NCI-H2029 (cell line): ENCODE measurements at regions not wholly inside any gene's neighbourhood (a gene's known extent, or its start where the extent isn't known, plus 50 kb on each side); places are given as distances from the start of the nearest gene placed in this dataset.

Source experiments
- DNase-seq: peaks from one replicate; lab custom pipeline; 2025; lab: John Stamatoyannopoulos, UW

- no peak for DNase-seq
Observed at GRCh38 chr6:126747728-126748540, 370.5 kb upstream of the RSPO3 start.

DNA sequence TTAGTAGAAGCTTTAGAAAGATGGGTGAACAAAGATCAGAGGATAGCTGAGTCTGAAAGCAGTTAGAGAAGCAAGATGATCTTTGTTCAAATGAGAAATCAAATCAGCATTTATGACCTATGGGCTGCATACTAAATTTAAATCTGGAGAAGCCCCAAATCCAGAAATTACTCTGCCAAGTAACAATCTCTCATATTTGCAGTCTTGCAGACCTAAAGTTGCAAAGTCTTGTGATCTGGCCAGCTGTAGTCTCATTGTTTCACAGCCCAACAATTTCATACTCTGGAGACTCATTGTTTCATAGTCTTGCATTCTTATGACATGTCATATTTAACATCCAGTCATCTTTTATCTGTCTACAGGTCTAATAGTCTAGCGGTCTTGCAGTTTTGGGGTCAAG lies 364.9 kb upstream of the RSPO3 start:
- no peak for DNase-seq

- DNase-seq = no peak
Observed at GRCh38 chr6:126761854-126762253, 356.6 kb upstream of the RSPO3 start.

- no peak for DNase-seq
Observed at GRCh38 chr6:126764104-126764503, 354.4 kb upstream of the RSPO3 start.

GRCh38 chr6:126764671-126765070 lies 353.8 kb upstream of the RSPO3 start:
- DNase-seq = no peak

DNA sequence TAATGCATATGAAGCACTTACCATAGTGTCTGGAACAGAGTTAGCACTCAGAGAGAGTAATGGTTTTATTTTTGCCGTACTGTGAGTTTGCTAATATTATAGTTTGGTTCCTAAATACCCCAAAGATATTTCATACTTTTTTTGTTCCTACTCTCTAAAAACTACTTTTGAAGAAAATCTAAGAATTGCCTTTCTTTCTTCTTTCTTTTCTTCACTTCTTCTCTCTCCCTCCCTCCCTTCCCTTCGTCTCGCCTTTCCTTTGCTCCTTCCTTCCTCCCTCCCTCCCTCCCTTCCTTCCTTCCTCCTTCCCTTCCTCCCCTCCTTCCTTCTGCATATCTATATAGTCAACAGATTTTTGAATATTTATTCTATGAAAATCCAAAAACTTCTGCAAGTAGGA lies 351.7 kb upstream of the RSPO3 start:
- DNase-seq = no peak

GRCh38 chr6:126767711-126768110 lies 350.8 kb upstream of the RSPO3 start:
- DNase-seq = no peak

DNA sequence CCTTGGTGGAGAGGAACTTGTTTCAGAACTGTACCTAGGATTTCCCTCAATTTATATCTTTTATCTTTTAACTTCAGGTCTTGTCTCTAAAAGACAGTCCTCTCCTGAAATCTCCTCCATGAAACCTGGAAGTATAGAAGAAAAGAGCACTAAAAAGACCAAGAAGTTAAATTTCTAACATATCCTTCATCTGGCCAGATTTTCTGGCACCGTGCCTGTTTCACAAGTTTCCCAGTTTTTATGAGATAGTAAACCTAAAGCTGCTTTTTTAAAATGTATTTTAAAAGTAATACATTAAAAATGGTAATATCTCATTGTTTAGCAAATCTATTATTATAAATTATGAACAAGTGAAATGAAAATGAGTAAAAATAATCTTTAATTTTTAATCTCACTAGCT lies 348.3 kb upstream of the RSPO3 start:
- no peak for DNase-seq

DNA sequence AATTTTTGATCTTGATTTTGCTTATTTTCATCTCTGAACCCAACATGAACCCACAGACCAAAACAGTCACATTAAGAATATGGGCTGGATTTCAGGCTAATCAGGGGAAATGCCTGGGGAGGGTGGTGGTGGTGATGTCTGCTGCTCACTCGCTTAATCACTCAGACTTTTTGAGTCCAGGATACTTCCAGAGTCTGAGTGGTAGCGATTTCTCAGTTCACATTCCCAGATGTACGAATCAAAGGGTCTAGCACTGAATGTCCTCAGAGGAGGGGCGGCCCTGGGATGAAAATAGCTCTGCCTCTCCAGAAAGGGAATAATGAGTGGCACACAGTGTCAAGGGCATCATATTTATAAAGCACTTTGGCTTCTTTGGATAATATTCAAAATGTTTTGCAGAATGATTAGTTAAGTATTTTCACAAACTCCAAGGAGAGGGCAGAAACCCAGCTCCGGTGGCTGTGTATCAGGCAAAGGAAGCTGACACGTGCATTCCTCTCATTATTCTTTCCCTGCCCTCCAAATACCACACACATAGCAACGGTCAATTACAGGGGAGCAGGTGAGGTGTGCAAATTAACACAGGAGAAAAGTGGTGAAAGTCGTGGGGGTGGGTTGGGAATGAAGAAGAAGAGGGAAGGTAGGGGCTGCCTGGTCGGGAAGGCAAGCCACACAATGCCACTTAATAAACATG lies 345.2 kb upstream of the RSPO3 start:
- no peak for DNase-seq

DNA sequence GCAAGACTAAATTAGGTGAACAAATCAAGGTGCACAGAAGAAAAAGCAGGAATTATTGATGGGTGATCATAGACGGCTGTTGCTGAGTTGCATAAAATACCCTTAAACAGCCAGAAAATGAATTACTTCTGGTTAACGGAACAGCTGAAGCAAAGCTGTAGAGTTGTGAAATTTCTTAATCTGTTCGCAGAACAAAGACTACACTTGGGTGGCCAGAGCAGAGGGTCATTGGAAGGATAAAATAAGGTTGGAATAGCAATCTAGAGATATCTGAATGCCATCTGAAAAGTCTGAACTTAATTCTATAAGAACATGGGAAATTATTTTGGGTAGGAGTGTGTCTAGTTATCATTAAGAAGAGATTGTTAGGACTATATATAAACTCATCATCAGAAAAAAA lies 339.1 kb upstream of the RSPO3 start:
- no peak for DNase-seq

- DNase-seq = no peak
Observed at GRCh38 chr6:126781582-126781981, 336.9 kb upstream of the RSPO3 start.

GRCh38 chr6:126784161-126784790 lies 334.2 kb upstream of the RSPO3 start:
- no peak for DNase-seq

DNA sequence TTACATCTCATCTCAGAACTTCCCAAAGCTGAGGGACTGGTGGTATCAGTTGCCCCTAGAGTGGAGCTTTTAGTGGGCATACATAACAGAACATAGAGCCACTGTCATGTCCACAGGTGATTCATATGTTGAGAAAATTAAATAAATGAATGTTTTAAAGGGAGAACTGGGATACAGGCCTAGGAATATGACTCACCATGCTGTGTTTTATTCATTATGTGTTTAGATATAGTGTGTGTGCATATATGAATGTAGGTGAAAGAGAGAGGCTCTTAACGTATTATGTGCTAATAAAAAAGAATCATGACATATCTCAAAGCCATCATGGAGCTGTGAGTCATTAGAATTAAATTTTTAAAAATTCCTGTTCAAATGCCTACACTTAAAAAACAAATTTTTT lies 332.2 kb upstream of the RSPO3 start:
- DNase-seq = no peak

- DNase-seq = no peak
Observed at GRCh38 chr6:126787635-126788034, 330.8 kb upstream of the RSPO3 start.

DNA sequence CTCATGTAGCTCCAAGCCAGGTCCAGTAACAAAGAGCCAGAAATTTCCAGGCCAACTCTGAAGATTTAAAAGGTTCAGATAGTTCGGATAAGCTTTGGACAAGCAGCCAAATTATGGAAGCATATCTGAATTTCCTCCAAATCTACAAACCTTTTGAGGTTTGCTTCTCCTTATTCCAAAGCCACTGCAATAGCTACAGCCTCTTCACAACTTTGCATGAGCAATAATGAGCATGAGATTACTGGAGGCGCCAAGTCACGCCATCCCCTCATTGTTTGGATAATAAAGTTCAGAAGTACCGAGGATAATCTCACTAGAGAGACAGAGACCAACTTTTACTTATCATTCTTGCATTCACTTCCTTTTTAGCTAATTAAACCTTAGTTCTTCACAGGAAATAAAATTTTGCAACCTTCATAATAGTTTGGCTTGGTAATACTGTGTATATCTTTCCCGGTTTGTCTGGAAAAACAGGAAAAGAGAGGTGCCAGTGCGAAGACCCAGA lies 329.6 kb upstream of the RSPO3 start:
- DNase-seq = no peak

DNA sequence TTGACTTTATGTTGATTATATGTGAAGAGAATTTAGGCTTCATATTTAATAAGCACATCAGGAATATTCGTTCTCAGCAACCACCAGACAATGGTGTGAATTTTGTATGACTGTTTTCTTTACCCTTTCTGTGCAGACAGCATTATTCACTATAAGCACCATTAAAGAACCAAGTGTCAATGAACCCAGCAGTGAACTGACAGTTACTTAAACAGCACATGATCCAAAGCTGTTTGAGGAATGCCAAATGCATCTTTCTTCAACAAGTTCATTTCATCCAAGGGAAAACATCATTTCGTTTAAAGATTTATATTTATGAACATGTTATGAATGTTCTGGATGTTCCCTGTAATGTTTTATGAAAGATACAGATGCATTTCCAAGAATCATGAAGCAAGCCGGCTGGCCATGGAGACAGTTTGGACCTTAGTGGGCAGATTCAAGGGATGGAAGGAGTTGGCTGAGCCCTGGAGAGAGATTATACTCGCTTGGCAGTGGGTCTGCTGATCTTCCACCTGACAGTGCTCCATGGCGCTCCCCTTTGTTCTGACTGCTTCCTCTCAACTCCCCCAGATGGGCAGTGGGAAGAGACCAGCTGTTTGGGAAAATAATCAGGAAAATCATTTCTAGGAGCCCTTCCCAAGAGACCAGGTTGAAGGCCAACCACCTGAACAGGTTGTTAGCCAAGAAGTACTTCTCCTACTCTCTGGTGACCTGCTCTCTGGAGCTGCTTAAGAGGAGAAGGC lies 326.0 kb upstream of the RSPO3 start:
- no peak for DNase-seq

GRCh38 chr6:126795161-126795560 lies 323.3 kb upstream of the RSPO3 start:
- no peak for DNase-seq

DNA sequence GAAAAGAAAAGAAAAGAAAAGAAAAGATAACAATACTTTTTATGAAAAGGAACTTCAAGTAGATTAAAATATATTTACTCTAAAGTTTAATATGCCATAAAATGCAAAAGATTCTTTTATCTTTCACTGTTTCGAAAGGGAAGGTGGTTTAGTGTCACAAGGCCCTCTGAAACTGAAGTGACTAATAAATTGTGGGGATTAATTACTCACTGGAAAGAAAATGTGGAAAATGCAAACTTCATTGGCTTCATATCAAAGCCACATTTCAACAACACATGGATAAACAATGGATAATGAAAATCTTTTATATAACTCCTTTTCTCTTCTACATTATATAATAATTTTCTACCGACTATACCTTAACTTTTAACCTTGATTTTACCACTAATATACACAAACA lies 320.5 kb upstream of the RSPO3 start:
- no peak for DNase-seq

DNA sequence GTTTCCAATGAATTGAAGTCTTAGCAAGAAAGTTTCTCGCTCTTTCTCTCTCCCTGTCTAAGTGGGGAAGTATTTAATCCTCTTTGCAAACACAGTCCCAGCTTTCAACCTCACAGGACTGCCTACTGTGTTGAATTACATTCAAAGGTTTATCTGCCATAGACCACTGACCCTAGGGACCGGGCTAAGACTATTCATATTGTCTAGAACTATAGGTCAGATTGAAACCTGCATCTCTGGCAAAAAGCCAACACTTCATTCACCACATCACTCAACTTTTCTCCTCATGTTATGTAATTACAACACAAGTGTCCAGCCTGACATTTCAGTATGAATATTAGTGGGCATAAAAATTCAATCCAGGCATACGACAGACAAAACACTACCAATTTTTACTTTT lies 314.7 kb upstream of the RSPO3 start:
- no peak for DNase-seq

DNA sequence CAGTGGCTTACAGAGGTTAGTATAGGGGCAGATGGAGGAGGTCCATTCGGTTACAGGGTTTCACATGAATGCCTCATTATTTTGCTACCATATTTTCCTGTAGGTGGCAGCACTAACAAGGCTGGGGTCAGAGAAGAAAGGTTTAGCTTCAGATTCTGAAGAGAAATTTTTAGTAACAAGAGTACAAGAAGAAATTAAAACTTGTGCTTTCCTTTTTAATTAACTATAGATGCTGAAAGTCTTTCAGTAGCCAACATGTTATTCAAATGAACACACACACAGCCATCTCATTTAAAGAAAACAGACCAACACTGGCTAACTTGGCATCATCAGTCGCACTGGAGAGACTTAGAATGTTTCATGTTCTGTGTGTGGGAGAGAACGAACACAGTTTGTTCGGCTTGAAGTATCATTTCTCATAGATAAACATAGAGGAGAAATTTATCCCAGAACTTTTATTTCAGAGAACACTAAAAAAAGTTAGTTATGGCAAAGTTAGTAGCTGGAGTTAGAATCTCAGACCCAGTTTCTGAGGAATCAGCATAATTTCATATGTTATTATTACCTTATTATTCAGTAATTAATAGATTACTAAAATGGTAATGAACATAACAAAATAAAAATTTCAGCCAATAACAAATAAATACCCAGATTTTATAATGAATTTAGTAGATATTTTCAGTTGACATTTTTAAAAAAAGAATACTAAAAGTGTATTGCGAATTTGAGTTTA lies 314.0 kb upstream of the RSPO3 start:
- DNase-seq = peak; percentile 60

DNA sequence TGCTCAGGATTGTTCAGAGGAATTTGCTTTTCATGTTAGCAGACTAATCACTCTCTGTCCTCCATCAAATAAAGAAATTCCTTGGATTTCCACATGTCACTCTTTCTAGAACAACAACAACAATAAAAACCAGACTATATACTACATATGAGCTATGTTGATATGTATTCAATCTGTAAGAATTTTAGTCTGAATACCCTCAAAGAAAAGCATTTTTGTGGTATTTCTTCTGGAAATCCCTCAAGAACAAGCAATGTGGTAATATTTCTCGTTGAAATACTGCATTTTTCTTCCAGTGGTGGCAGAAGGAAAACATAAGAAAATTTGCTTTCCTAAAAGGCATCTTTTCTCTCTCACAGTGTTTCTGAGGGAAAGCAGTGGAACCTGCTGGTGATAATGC lies 312.6 kb upstream of the RSPO3 start:
- DNase-seq = no peak

DNA sequence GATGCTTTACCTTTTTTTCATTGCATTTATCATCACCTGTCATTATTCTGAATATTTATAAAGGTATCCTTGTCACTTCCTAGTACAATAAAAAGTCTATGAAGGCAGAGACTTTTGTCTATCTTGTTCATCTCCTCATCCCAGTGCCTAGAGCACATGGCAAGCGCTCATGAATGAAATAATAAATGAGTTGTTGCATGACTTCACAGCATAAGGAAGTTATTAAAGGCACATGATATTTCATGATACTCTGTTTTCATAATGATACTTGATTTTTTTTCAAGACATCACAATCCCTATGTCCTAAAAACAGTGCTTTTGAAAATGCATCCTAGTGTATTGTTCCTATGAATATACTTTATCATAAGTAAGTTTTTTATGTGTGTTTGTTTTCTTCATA lies 310.6 kb upstream of the RSPO3 start:
- DNase-seq = no peak
